HEK293 (cell line): ENCODE measurements at regions not wholly inside any gene's neighbourhood (a gene's known extent, or its start where the extent isn't known, plus 50 kb on each side); places are given as distances from the start of the nearest gene placed in this dataset.

Source experiments
- CTCF ChIA-PET: fragments of 350-600 bp; formaldehyde crosslinking; extraction: SDS; loops from one replicate; lab custom pipeline; 2021; ENCODE audit warnings: antibody characterized with exemption; lab: Yijun Ruan, JAX
- POLR2A ChIA-PET: fragments of 300-600 bp; formaldehyde crosslinking; extraction: SDS; loops from one replicate; lab custom pipeline; 2020; ENCODE audit warnings: antibody characterized with exemption, inconsistent platforms; lab: Yijun Ruan, JAX
- H3K27ac ChIP-seq: fragments of 200-500 bp; sonication (Bioruptor generic); 2 replicates; pipeline ENCODE4 v1.5.1; 2014; ENCODE audit warnings: low read depth, low read length, control low read depth, inconsistent platforms; ENCODE audit errors: extremely low read depth
- H3K36me3 ChIP-seq, 2 experiments: fragments of 200-500 bp in 1 of 2; sonication (Bioruptor generic) in 1 of 2; 1 replicate in 1 of 2; 2 replicates in 1 of 2; pipeline ENCODE4 v1.5.1; 2014 to 2017; ENCODE audit warnings: inconsistent platforms in 2 of 2, low read length in 2 of 2; ENCODE audit not compliant: control insufficient read depth in 2 of 2, insufficient read depth in 1 of 2
- H3K4me1 ChIP-seq: fragments of 200-500 bp; sonication (Bioruptor generic); 2 replicates; pipeline ENCODE4 v1.5.1; 2014; ENCODE audit warnings: mild to moderate bottlenecking, low read length, inconsistent platforms; ENCODE audit not compliant: control insufficient read depth, insufficient read depth
- H3K4me3 ChIP-seq: 2 replicates; pipeline ENCODE4 v1.5.1; 2011; ENCODE audit warnings: low read depth, mild to moderate bottlenecking, control low read depth, low read length, moderate library complexity
- H3K9me3 ChIP-seq: fragments of 200-500 bp; sonication (Bioruptor generic); 2 replicates; pipeline ENCODE4 v1.5.1; 2014; ENCODE audit warnings: low read depth, low read length, inconsistent platforms; ENCODE audit not compliant: control insufficient read depth, insufficient read depth
- GLIS2 ChIP-seq: fragments of 450-650 bp; formaldehyde crosslinking; IDR thresholded peaks from 2 replicates; pipeline ENCODE4 v1.5.1; 2016; ENCODE audit warnings: missing biosample characterization, missing genetic modification characterization
- PRDM1 ChIP-seq: fragments of 450-650 bp; formaldehyde crosslinking; IDR thresholded peaks from 2 replicates; pipeline ENCODE4; 2016; ENCODE audit warnings: missing biosample characterization, missing genetic modification characterization
- SCRT1 ChIP-seq: fragments of 450-650 bp; formaldehyde crosslinking; IDR thresholded peaks from 2 replicates; pipeline ENCODE4 v1.5.1; 2016; ENCODE audit warnings: missing biosample characterization, missing genetic modification characterization, borderline replicate concordance
- SETDB1 ChIP-seq: IDR thresholded peaks from one replicate; pipeline ENCODE4 v1.6.1; 2017; ENCODE audit warnings: mild to moderate bottlenecking, low read length, moderate library complexity, mixed read lengths; ENCODE audit not compliant: insufficient read length
- ZBTB21 ChIP-seq: fragments of 450-650 bp; formaldehyde crosslinking; IDR thresholded peaks from 2 replicates; pipeline ENCODE4 v1.5.1; 2017; ENCODE audit warnings: missing biosample characterization, missing genetic modification characterization
- ZNF350 ChIP-seq: fragments of 450-650 bp; formaldehyde crosslinking; IDR thresholded peaks from 2 replicates; pipeline ENCODE4 v1.5.0; 2017; ENCODE audit warnings: missing biosample characterization, mild to moderate bottlenecking, missing genetic modification characterization
- ZNF521 ChIP-seq: fragments of 450-650 bp; formaldehyde crosslinking; IDR thresholded peaks from 2 replicates; pipeline ENCODE4 v1.5.1; 2017; ENCODE audit warnings: missing biosample characterization, mild to moderate bottlenecking, missing genetic modification characterization
- ZNF529 ChIP-seq: fragments of 450-650 bp; formaldehyde crosslinking; IDR thresholded peaks from 2 replicates; pipeline ENCODE4 v1.5.1; 2017; ENCODE audit warnings: missing genetic modification characterization, missing biosample characterization; ENCODE audit not compliant: insufficient replicate concordance
- ZNF530 ChIP-seq: fragments of 450-650 bp; formaldehyde crosslinking; IDR thresholded peaks from 2 replicates; pipeline ENCODE4 v1.5.1; 2016; ENCODE audit warnings: low read depth, missing biosample characterization, missing genetic modification characterization
- ZNF560 ChIP-seq: fragments of 450-650 bp; formaldehyde crosslinking; IDR thresholded peaks from 2 replicates; pipeline ENCODE4 v1.5.1; 2017; ENCODE audit warnings: missing biosample characterization, missing genetic modification characterization, borderline replicate concordance
- ZNF624 ChIP-seq: fragments of 450-650 bp; formaldehyde crosslinking; IDR thresholded peaks from 2 replicates; pipeline ENCODE4 v1.5.1; 2017; ENCODE audit warnings: missing biosample characterization, missing genetic modification characterization
- ZNF629 ChIP-seq: fragments of 450-650 bp; formaldehyde crosslinking; IDR thresholded peaks from 2 replicates; pipeline ENCODE4 v1.5.1; 2017; ENCODE audit warnings: missing biosample characterization, missing genetic modification characterization
- ZNF658 ChIP-seq: fragments of 450-650 bp; formaldehyde crosslinking; IDR thresholded peaks from 2 replicates; pipeline ENCODE4; 2016; ENCODE audit warnings: missing biosample characterization, missing genetic modification characterization
- ZNF830 ChIP-seq: fragments of 450-650 bp; IDR thresholded peaks from 2 replicates; pipeline ENCODE4 v1.5.0; 2018; ENCODE audit warnings: missing biosample characterization, missing genetic modification characterization, low read depth, mild to moderate bottlenecking, moderate library complexity
- ZNF843 ChIP-seq: fragments of 450-650 bp; formaldehyde crosslinking; IDR thresholded peaks from 2 replicates; pipeline ENCODE4 v1.5.1; 2016; ENCODE audit warnings: missing biosample characterization, missing genetic modification characterization
- ZSCAN30 ChIP-seq: fragments of 450-650 bp; IDR thresholded peaks from 2 replicates; pipeline ENCODE4 v1.5.1; 2018; ENCODE audit warnings: missing biosample characterization, mild to moderate bottlenecking, missing genetic modification characterization, moderate library complexity
- TF ChIP-seq, protein P1 (sequence below): fragments of 450-650 bp; formaldehyde crosslinking; IDR thresholded peaks from 2 replicates; pipeline ENCODE4 v1.5.1; 2016; ENCODE audit warnings: missing biosample characterization, missing genetic modification characterization

GRCh38 chr6:164356814-164357213 lies 942.3 kb downstream of the QKI start:
- H3K27ac ChIP-seq = no peak overlapping the region
- ChIA-PET CTCF (no interaction called here), POLR2A (no interaction called here)

DNA sequence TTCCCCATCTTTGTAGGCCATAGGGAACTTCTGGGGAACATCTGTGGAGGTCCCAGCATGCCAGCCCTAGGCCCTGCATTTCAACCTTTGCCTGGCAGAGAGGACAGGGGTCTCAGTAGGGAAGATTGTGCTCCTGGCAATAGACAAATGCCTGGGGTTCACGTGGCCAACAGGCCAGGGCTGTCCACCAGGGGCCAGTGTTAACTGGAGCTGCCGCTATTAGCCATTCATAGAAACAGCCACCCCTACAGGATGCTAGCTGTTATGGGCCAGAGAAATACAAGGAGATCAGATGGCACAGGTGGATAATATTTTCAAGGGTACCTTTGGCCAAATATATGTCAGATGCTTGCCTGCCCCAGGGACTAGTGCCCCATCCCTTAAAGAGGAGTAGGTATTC lies 932.9 kb downstream of the QKI start:
- TF ChIP-seq, protein P1, sequence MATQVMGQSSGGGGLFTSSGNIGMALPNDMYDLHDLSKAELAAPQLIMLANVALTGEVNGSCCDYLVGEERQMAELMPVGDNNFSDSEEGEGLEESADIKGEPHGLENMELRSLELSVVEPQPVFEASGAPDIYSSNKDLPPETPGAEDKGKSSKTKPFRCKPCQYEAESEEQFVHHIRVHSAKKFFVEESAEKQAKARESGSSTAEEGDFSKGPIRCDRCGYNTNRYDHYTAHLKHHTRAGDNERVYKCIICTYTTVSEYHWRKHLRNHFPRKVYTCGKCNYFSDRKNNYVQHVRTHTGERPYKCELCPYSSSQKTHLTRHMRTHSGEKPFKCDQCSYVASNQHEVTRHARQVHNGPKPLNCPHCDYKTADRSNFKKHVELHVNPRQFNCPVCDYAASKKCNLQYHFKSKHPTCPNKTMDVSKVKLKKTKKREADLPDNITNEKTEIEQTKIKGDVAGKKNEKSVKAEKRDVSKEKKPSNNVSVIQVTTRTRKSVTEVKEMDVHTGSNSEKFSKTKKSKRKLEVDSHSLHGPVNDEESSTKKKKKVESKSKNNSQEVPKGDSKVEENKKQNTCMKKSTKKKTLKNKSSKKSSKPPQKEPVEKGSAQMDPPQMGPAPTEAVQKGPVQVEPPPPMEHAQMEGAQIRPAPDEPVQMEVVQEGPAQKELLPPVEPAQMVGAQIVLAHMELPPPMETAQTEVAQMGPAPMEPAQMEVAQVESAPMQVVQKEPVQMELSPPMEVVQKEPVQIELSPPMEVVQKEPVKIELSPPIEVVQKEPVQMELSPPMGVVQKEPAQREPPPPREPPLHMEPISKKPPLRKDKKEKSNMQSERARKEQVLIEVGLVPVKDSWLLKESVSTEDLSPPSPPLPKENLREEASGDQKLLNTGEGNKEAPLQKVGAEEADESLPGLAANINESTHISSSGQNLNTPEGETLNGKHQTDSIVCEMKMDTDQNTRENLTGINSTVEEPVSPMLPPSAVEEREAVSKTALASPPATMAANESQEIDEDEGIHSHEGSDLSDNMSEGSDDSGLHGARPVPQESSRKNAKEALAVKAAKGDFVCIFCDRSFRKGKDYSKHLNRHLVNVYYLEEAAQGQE (tag by site-specific recombination) = no peak
- TF ChIP-seq ZNF521 (tag by site-specific recombination) = no peak
- no peak overlapping the region for H3K4me3 ChIP-seq
- no peak overlapping the region for H3K27ac ChIP-seq
- CTCF ChIA-PET = no interaction called here
- H3K4me1 ChIP-seq = no peaks in the 10 kb centered on the region
- no peaks in the 10 kb centered on the region for H3K9me3 ChIP-seq
- POLR2A ChIA-PET = no interaction called here
- H3K36me3 ChIP-seq = no peaks in the 10 kb centered on the region

More at GRCh38 chr6:164356814-164357213, 942.3 kb downstream of the QKI start:
- H3K4me3 ChIP-seq = no peak overlapping the region
- H3K4me1 ChIP-seq = no peaks in the 10 kb centered on the region
- H3K9me3 ChIP-seq = no peaks in the 10 kb centered on the region
- peak; percentile 92 for TF ChIP-seq SETDB1
- TF ChIP-seq ZNF530 (tag by site-specific recombination) = no peak
- no peaks in the 10 kb centered on the region for H3K36me3 ChIP-seq

GRCh38 chr6:164346631-164347030 lies 932.1 kb downstream of the QKI start:
- CTCF ChIA-PET = no interaction called here
- Histone ChIP-seq H3K4me1 (no peaks in the 10 kb centered on the region), H3K4me3 (no peak overlapping the region), H3K36me3 (no peaks in the 10 kb centered on the region), H3K27ac (no peak overlapping the region), H3K9me3 (no peaks in the 10 kb centered on the region)
- TF ChIP-seq ZBTB21 (tag by site-specific recombination) (no peak), ZNF624 (tag by site-specific recombination) (no peak), ZNF529 (tag by site-specific recombination) (no peak), ZNF629 (tag by site-specific recombination) (no peak), ZNF560 (tag by site-specific recombination) (no peak), ZNF658 (no peak), ZSCAN30 (tag by site-specific recombination) (no peak), ZNF350 (tag by site-specific recombination) (no peak), PRDM1 (tag by site-specific recombination) (no peak)
- POLR2A ChIA-PET = no interaction called here

- H3K4me1 ChIP-seq = no peaks in the 10 kb centered on the region
- POLR2A ChIA-PET = no interaction called here
- no peaks in the 10 kb centered on the region for H3K36me3 ChIP-seq
- H3K4me3 ChIP-seq = no peak overlapping the region
- CTCF ChIA-PET = no interaction called here
- TF ChIP-seq ZNF843 (tag by site-specific recombination) (no peak), ZNF830 (tag by site-specific recombination) (no peak), SCRT1 (tag by site-specific recombination) (no peak), GLIS2 (tag by site-specific recombination) (no peak)
- TF ChIP-seq, all 188 proteins: peak for 0
- Histone ChIP-seq H3K9me3 (no peaks in the 10 kb centered on the region), H3K27ac (no peak overlapping the region)
Measured at GRCh38 chr6:164345806-164346496, 931.4 kb downstream of the QKI start.
